ENCODE measurements at regions not wholly inside any gene's neighbourhood (a gene's known extent, or its start where the extent isn't known, plus 50 kb on each side); places are given as distances from the start of the nearest gene placed in this dataset.

- TF ChIP-seq EZH2 (IDR thresholded peaks at IDR 0.05; ENCODE audit: insufficient read depth, poor library complexity, severe bottlenecking) (no peak), EZH2phosphoT487 (IDR thresholded peaks at IDR 0.05; ENCODE audit: insufficient read depth, low read depth) (no peak)
These were observed 117.5 kb upstream of the HMGCLL1 start for GRCh38 chr6:55696501-55696900.
